Esophagus muscularis mucosa (tissue), 4 donors: ENCODE measurements at regions not wholly inside any gene's neighbourhood (a gene's known extent, or its start where the extent isn't known, plus 50 kb on each side); places are given as distances from the start of the nearest gene placed in this dataset.

Experiments used
- DNase-seq: peaks from one replicate; pipeline ENCODE4 v3.0.0-alpha.2; 2017; ENCODE audit errors: extremely low spot score
- H3K27ac ChIP-seq, 4 donors: fragments of 200-600 bp; sonication (generic); replicated peaks in 1 of 4; 1 replicate in 3 of 4; 2 replicates in 1 of 4; pipeline ENCODE4 v1.5.1; 2016 to 2019; ENCODE audit warnings: mild to moderate bottlenecking in 1 of 4
- H3K27me3 ChIP-seq, 4 donors: fragments of 200-600 bp; sonication (generic); one replicate each; pipeline versions ENCODE4 v1.5.1 to v1.6.0; 2016 to 2019
- H3K36me3 ChIP-seq, 4 donors: fragments of 200-600 bp; sonication (generic); one replicate each; pipeline ENCODE4 v1.5.1; 2016 to 2019
- H3K4me1 ChIP-seq, 4 donors: fragments of 200-600 bp; sonication (generic); one replicate each; pipeline ENCODE4 v1.5.1; 2016 to 2019
- H3K4me3 ChIP-seq, 4 donors: fragments of 200-600 bp; sonication (generic); 1 replicate in 2 of 4; 2 replicates in 2 of 4; pipeline ENCODE4 v1.5.1; 2016 to 2019; ENCODE audit warnings: mild to moderate bottlenecking in 4 of 4, moderate library complexity in 1 of 4
- H3K9me3 ChIP-seq, 4 donors: fragments of 200-600 bp; sonication (generic); 1 replicate in 3 of 4; 2 replicates in 1 of 4; pipeline ENCODE4 v1.5.1; 2016 to 2019
- EP300 ChIP-seq: sonication (generic); formaldehyde crosslinking; IDR thresholded peaks from one replicate; pipeline ENCODE4 v1.6.1; 2017; ENCODE audit warnings: antibody characterized with exemption
- POLR2A ChIP-seq: fragments of 450-650 bp; IDR thresholded peaks from one replicate; pipeline ENCODE4 v1.6.1; 2017; ENCODE audit warnings: antibody characterized with exemption, moderate library complexity, mild to moderate bottlenecking, low read depth
- POLR2AphosphoS5 ChIP-seq, 2 donors: sonication (generic); formaldehyde crosslinking; IDR thresholded peaks; one replicate each; pipeline ENCODE4 v1.6.1; 2017; ENCODE audit warnings: antibody characterized with exemption in 2 of 2
- WGBS: methylation state at CpG from one replicate; pipeline ENCODE4 v1.1.5; 2018; 5-methylcytosine and 5-hydroxymethylcytosine counted together
- intact Hi-C: fragments of 100-400 bp; cut with DNase I; formaldehyde crosslinking; loops from one replicate; pipeline ENCODE4 v1.15.1; 2023
- TF ChIP-seq, protein P1 (sequence below), 3 experiments: fragments of 200-600 bp in 2 of 3; fragments of 450-650 bp in 1 of 3; sonication (generic) in 2 of 3; IDR thresholded peaks; one replicate each; pipeline ENCODE4 v1.5.1; 2017 to 2019; ENCODE audit warnings: antibody characterized with exemption in 3 of 3, mild to moderate bottlenecking in 2 of 3, moderate library complexity in 1 of 3

DNA sequence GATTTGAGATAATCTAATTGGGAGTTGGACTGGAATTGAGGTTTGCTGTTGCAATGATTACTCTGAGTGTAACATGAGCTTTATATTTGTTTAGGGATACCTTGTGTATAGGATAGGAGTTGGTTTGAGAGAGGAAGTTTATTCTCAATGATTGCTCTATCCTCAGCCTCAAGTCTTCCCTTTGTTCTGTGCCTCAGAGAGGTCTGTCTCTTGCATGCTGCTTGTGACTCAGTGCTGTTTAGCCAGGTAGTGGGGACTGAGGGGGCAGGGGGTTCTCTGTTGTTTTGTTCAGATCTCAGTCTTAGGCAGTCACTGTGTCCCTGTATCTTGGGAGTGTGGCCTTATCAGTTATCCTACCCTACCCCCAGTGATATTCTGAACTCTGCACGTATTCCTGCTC, 192.1 kb downstream of the SPATA31D1 start:
- TF ChIP-seq, protein P1, sequence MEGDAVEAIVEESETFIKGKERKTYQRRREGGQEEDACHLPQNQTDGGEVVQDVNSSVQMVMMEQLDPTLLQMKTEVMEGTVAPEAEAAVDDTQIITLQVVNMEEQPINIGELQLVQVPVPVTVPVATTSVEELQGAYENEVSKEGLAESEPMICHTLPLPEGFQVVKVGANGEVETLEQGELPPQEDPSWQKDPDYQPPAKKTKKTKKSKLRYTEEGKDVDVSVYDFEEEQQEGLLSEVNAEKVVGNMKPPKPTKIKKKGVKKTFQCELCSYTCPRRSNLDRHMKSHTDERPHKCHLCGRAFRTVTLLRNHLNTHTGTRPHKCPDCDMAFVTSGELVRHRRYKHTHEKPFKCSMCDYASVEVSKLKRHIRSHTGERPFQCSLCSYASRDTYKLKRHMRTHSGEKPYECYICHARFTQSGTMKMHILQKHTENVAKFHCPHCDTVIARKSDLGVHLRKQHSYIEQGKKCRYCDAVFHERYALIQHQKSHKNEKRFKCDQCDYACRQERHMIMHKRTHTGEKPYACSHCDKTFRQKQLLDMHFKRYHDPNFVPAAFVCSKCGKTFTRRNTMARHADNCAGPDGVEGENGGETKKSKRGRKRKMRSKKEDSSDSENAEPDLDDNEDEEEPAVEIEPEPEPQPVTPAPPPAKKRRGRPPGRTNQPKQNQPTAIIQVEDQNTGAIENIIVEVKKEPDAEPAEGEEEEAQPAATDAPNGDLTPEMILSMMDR (IDR thresholded peaks at IDR 0.05): no peak
- TF ChIP-seq EP300 (no peak), POLR2A (no peak)
- Histone ChIP-seq H3K27me3 (no peaks in the 10 kb centered on the region), H3K4me1 (no peaks in the 10 kb centered on the region), H3K27ac (no peak overlapping the region), H3K9me3 (peaks cover 0 to 9% (median 0%) of the 10 kb centered on the region in 4 donors), H3K36me3 (no peaks in the 10 kb centered on the region), H3K4me3 (no peak overlapping the region)
- DNase-seq: no peak
- 90% methylated on average over 1 of the region's 1 CpG for WGBS
- intact Hi-C loops: no loop called here

GRCh38 chr9:82183181-82183860, 194.7 kb downstream of the SPATA31D1 start:
- no peak for DNase-seq
- TF ChIP-seq EP300: no peak
- TF ChIP-seq POLR2A: no peak
- TF ChIP-seq, protein P1 (IDR thresholded peaks at IDR 0.05): no peak
- TF ChIP-seq POLR2AphosphoS5 (IDR thresholded peaks at IDR 0.05): no peak
- intact Hi-C loops: no loop called here
- H3K36me3 ChIP-seq: no peaks in the 10 kb centered on the region
- H3K9me3 ChIP-seq: no peaks in the 10 kb centered on the region
- H3K4me3 ChIP-seq: no peak overlapping the region
- H3K27ac ChIP-seq: no peak overlapping the region
- no peaks in the 10 kb centered on the region for H3K4me1 ChIP-seq
- H3K27me3 ChIP-seq: no peaks in the 10 kb centered on the region

DNA sequence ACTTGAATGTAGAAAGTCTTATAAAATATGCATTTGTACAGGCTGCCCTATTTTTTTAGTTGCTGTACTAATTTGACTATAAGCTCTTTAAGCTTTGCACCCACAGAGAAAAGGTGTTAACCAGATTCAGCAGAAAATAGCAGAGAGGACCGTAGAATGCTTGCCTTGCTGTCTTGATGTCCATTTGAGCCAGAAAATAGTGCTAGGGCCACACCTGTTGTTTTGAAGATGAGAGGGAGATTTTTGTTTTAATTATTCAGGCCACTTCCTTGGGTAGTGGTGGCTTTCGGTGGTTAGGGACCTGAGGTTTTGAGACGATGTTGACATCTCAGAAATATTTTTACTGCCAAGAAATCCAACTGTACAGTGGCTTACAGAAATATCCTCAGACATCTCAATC, 196.0 kb downstream of the SPATA31D1 start:
- H3K27me3 ChIP-seq: no peaks in the 10 kb centered on the region
- H3K9me3 ChIP-seq: no peaks in the 10 kb centered on the region
- no peak overlapping the region for H3K27ac ChIP-seq
- intact Hi-C loops: no loop called here
- 82% methylated on average over 3 of the region's 3 CpGs for WGBS
- DNase-seq: no peak
- no peak overlapping the region for H3K4me3 ChIP-seq
- no peak for TF ChIP-seq POLR2AphosphoS5 (IDR thresholded peaks at IDR 0.05)
- TF ChIP-seq POLR2A: no peak
- TF ChIP-seq, protein P1 (IDR thresholded peaks at IDR 0.05): no peak
- TF ChIP-seq EP300: no peak
- no peaks in the 10 kb centered on the region for H3K36me3 ChIP-seq
- no peaks in the 10 kb centered on the region for H3K4me1 ChIP-seq

DNA sequence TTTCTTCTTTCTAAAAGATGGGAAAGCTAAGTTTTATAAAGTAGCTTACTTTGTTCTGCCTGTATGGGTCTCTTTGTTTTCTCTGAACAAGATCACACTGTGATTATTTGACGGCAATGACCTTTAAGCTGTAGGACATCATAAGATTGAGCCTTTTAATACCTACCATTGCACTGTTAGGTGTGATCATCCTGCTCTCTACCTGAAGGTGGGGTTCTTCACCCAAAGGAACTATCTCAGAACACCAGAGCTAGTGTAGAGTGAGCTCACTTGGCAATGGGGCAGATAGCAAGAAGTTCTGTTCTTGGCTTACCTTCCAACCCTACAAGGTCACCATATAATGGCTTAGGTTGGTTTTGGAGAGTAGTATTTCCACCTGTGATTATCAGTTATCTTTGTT, 200.2 kb downstream of the SPATA31D1 start:
- TF ChIP-seq POLR2A (no peak), EP300 (no peak), POLR2AphosphoS5 (IDR thresholded peaks at IDR 0.05) (no peak)
- TF ChIP-seq, protein P1 (IDR thresholded peaks at IDR 0.05): no peak
- WGBS: 95% methylated on average over 1 of the region's 1 CpG
- H3K4me3 ChIP-seq: no peak overlapping the region
- H3K36me3 ChIP-seq: no peaks in the 10 kb centered on the region
- no peak for DNase-seq
- no peaks in the 10 kb centered on the region for H3K9me3 ChIP-seq
- H3K4me1 ChIP-seq: no peaks in the 10 kb centered on the region
- no peak overlapping the region for H3K27ac ChIP-seq
- H3K27me3 ChIP-seq: no peaks in the 10 kb centered on the region
- intact Hi-C loops: no loop called here
